Ascending aorta (tissue), 2 donors: ENCODE measurements at regions not wholly inside any gene's neighbourhood (a gene's known extent, or its start where the extent isn't known, plus 50 kb on each side); places are given as distances from the start of the nearest gene placed in this dataset.
A peak's percentile ranks its signal among the peaks of the same experiment; 100 is the strongest.

Experiments used
- DNase-seq, 2 donors: peaks; one replicate each; pipeline ENCODE4 v3.0.0-alpha.2; 2019; ENCODE audit warnings: low spot score in 2 of 2
- H3K27ac ChIP-seq, 2 donors: fragments of 200-600 bp; sonication (generic); one replicate each; pipeline ENCODE4 v1.5.1; 2016 to 2017; ENCODE audit warnings: mild to moderate bottlenecking in 1 of 2
- H3K27me3 ChIP-seq: fragments of 200-600 bp; sonication (generic); one replicate; pipeline ENCODE4 v1.5.1; 2017
- H3K36me3 ChIP-seq, 2 donors: fragments of 200-600 bp; sonication (generic); one replicate each; pipeline ENCODE4 v1.5.1; 2016
- H3K4me1 ChIP-seq, 2 donors: fragments of 200-600 bp; sonication (generic); one replicate each; pipeline ENCODE4 v1.5.1; 2016 to 2017; ENCODE audit warnings: mild to moderate bottlenecking in 1 of 2
- H3K4me3 ChIP-seq, 2 donors: fragments of 200-600 bp; sonication (generic); one replicate each; pipeline ENCODE4 v1.5.1; 2016 to 2017; ENCODE audit warnings: mild to moderate bottlenecking in 1 of 2
- H3K9me3 ChIP-seq, 2 donors: fragments of 200-600 bp; sonication (generic); one replicate each; pipeline ENCODE4 v1.5.1; 2016
- intact Hi-C: fragments of 100-400 bp; cut with DNase I; formaldehyde crosslinking; loops from one replicate; pipeline ENCODE4 v1.15.1; 2023
- TF ChIP-seq, protein P1 (sequence below), 3 experiments: fragments of 200-600 bp in 2 of 3; fragments of 450-650 bp in 1 of 3; sonication (generic) in 2 of 3; IDR thresholded peaks; one replicate each; pipeline ENCODE4 v1.5.1; 2016 to 2019; ENCODE audit warnings: antibody characterized with exemption in 3 of 3, mild to moderate bottlenecking in 1 of 3, moderate library complexity in 1 of 3

DNA sequence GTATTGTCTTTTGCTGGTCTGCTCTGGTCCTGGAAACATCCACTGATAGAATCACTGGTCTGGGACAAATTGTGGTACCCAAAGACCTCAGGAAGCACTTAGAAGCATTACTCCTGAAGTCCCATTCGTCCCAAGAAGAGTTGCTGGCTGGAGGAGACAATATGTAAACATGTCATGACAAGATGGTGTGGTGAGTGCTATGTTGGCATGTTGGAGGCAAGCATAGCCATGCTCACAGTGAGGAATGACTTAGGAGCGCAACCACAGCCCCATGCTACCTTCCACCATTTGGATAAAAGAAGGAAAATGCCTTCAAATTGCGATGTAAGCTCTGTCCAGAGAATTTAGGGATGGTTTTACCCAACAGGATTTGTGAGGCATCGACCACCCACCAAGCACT lies 115.8 kb upstream of the STC2 start:
- Histone ChIP-seq H3K36me3 (no peaks in the 10 kb centered on the region), H3K27me3 (no peaks in the 10 kb centered on the region), H3K9me3 (no peaks in the 10 kb centered on the region), H3K4me3 (no peak overlapping the region), H3K4me1 (no peaks in the 10 kb centered on the region), H3K27ac (no peak overlapping the region)
- TF ChIP-seq, protein P1, sequence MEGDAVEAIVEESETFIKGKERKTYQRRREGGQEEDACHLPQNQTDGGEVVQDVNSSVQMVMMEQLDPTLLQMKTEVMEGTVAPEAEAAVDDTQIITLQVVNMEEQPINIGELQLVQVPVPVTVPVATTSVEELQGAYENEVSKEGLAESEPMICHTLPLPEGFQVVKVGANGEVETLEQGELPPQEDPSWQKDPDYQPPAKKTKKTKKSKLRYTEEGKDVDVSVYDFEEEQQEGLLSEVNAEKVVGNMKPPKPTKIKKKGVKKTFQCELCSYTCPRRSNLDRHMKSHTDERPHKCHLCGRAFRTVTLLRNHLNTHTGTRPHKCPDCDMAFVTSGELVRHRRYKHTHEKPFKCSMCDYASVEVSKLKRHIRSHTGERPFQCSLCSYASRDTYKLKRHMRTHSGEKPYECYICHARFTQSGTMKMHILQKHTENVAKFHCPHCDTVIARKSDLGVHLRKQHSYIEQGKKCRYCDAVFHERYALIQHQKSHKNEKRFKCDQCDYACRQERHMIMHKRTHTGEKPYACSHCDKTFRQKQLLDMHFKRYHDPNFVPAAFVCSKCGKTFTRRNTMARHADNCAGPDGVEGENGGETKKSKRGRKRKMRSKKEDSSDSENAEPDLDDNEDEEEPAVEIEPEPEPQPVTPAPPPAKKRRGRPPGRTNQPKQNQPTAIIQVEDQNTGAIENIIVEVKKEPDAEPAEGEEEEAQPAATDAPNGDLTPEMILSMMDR (IDR thresholded peaks at IDR 0.05) = no peak
- DNase-seq = no peak
- intact Hi-C loops = no loop called here

DNA sequence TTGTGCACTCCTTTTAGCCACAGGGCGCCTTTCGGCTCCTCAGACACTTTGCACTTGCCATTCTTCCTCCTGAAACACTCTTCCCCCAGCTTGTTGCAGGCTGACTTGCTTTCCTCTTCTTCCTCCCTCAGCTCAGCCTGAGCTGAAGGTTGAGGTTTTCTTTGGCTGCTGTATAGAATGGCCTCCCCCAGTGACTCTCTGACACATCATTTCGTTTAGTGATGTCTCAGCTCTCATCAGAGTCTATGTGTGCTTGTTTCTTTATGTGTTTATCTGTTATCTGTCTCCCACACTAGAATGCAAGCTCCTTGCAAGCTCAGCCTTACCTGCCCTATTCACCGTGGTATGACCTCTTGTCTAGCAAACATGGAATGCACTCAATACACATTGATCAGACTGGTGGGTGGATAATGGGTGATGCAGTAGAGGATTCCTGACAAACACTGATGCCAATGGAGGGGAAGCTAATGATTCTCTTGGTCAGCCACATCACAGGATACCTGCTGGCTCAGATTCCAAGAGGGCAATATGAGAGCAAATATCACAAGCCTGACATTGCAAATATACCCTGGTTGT lies 112.9 kb upstream of the STC2 start:
- H3K9me3 ChIP-seq = no peaks in the 10 kb centered on the region
- no peak for DNase-seq
- TF ChIP-seq, protein P1 (IDR thresholded peaks at IDR 0.05) = no peak
- intact Hi-C loops = no loop called here
- no peak overlapping the region for H3K4me3 ChIP-seq
- no peaks in the 10 kb centered on the region for H3K27me3 ChIP-seq
- no peaks in the 10 kb centered on the region for H3K36me3 ChIP-seq
- no peak overlapping the region for H3K27ac ChIP-seq
- H3K4me1 ChIP-seq = no peaks in the 10 kb centered on the region

DNA sequence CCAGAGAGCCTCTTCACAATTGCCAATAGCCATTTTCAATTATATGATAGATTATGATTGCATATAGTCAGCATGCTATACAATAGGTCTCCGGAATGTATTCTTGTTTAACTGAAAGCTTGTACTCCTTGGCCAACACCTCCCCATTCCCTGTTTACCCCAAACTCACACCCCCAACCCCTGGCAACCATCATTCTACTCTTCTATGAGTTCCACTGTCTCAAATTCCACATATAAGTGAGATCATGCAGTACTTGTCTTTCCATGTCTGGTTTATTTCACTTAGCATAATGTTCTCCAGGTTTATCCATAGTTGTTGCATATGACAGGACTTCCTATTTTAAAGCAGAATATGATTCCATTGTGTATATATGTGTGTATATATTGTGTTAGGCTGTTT lies 110.7 kb upstream of the STC2 start:
- DNase-seq = no peak
- H3K36me3 ChIP-seq = no peaks in the 10 kb centered on the region
- no peak overlapping the region for H3K27ac ChIP-seq
- intact Hi-C loops = no loop called here
- TF ChIP-seq, protein P1 (IDR thresholded peaks at IDR 0.05) = no peak
- H3K4me1 ChIP-seq = no peaks in the 10 kb centered on the region
- H3K4me3 ChIP-seq = no peak overlapping the region
- H3K27me3 ChIP-seq = no peaks in the 10 kb centered on the region
- no peaks in the 10 kb centered on the region for H3K9me3 ChIP-seq

DNA sequence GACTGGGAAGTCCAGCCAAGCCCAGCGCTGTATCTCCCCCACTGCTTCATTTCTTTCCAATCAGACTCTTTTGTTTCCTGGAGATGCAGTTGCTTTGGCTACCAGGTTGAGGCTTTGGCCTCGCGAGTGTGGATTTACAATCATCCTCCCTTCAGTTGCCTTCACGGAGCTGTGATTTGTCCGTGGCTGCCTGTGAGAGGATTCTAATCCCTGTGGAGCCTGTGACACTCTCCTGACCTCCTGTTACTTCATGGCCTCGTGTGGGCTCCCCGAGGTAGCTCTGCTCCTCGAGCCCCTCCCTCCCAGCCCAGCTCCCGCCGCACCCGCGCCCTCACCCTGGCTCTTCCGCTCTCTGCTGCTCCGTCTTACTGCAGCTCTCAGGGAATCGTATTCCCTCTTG lies 107.2 kb upstream of the STC2 start:
- no peak overlapping the region for H3K27ac ChIP-seq
- no peaks in the 10 kb centered on the region for H3K4me1 ChIP-seq
- H3K9me3 ChIP-seq = no peaks in the 10 kb centered on the region
- H3K36me3 ChIP-seq = no peaks in the 10 kb centered on the region
- H3K27me3 ChIP-seq = no peaks in the 10 kb centered on the region
- TF ChIP-seq, protein P1 (IDR thresholded peaks at IDR 0.05) = no peak
- intact Hi-C loops = no loop called here
- peak overlapping the region; percentile 4 to 21 for H3K4me3 ChIP-seq
- DNase-seq = no peak

DNA sequence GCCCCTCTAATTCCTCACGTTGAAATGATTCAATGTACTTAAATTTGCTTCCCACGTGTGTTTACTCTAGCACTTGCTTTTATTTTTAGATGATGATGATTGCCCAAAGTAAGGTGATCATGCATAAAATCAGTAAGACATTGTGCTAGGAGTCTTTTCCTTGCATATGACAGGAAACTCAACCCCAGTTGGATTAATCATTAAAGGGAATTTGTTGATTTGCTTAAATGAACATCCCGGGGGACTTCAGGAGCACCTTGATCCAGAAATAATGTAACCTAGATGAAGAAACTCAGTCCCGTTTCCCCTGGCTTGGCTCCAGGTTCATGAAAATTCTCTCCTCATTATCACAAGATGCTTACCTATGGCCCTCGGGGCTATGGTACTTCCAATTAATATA lies 106.1 kb upstream of the STC2 start:
- DNase-seq = no peak
- no peaks in the 10 kb centered on the region for H3K36me3 ChIP-seq
- no peaks in the 10 kb centered on the region for H3K4me1 ChIP-seq
- no peak overlapping the region for H3K4me3 ChIP-seq
- H3K27me3 ChIP-seq = no peaks in the 10 kb centered on the region
- intact Hi-C loops = no loop called here
- no peaks in the 10 kb centered on the region for H3K9me3 ChIP-seq
- H3K27ac ChIP-seq = no peak overlapping the region
- TF ChIP-seq, protein P1 (IDR thresholded peaks at IDR 0.05) = no peak

DNA sequence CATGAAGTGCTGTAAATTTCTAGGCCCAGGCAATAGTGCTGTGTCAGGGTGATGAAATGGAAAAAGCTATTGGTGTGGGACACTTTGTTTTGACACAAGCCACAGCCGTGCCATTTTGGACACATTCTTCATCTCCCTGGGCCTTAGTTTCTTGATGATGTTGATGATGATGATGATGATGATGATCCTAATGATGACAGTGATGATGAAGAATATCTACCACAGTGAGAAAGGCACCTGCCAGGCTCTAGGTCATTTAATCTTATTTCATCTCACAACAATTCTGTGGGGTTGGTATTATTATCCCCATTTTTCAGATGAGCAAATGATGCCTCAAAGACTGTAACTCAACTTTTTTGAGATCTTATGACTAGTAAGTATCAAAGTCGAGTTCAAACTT lies 102.2 kb upstream of the STC2 start:
- no peak for DNase-seq
- H3K4me3 ChIP-seq = no peak overlapping the region
- intact Hi-C loops = no loop called here
- H3K9me3 ChIP-seq = no peaks in the 10 kb centered on the region
- H3K27ac ChIP-seq = no peak overlapping the region
- TF ChIP-seq, protein P1 (IDR thresholded peaks at IDR 0.05) = no peak
- H3K27me3 ChIP-seq = no peaks in the 10 kb centered on the region
- H3K4me1 ChIP-seq = no peaks in the 10 kb centered on the region
- H3K36me3 ChIP-seq = no peaks in the 10 kb centered on the region
